Glomerular visceral epithelial cell (primary cell): ENCODE measurements at regions not wholly inside any gene's neighbourhood (a gene's known extent, or its start where the extent isn't known, plus 50 kb on each side); places are given as distances from the start of the nearest gene placed in this dataset.

Experiments used
- DNase-seq: peaks from one replicate; pipeline ENCODE4 v3.0.0-alpha.2; 2016; ENCODE audit errors: extremely low spot score

DNA sequence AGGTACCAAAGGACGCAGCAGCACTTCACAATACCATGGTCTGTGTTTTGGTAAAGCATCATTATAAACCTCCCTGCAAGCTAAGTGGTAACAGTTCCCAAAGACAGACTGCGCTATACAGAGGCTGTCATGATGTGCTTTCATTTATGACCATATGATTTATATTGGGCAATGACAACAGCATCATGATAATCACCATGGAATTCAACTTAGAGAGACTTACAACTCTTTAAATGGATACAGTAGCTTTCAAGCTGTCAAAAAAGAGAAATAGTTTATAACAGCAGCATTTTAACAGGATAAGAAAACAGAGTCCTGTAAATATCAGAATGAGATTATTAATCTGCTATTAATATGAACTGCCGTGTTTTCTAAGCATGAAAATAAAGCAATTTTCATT lies 341.7 kb downstream of the GPR37 start:
- no peak for DNase-seq

DNA sequence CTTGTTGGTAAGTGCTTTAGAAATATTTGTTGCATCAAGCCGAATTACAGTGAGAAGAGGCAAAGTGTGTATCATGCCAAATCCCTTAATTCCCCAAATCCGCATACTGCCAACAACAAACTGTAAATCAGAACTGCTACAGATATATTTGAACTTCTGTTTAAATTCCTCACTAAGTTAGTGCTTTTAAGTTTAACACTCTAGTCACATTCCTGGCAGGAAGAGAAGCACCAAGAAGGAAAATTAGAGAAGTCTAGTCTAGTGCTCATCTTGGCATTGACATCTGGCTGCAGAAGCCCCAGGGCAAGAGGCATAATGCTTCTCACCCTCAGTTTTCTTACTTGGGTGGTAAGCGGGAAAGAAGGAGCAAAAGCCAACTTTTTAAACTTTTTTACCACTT lies 343.5 kb downstream of the GPR37 start:
- DNase-seq: no peak

DNA sequence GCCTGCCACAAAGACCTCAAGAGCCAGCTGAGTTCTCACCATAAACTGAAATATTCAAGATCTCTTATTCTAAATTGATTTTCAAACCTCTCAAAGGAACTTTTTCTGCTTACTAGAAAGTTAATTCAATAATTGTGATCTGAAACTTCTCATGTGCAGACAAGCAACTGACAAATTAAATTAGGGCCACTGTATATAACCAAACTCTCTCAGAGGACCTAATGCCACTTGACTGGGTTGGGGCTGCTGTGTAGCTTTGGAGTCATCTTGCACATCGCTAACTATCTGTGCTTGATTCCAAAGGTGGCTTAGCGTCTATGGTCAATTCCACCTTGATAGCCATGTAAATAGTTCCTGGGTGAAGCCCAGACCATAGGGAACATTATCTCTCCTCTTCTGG lies 345.2 kb downstream of the GPR37 start:
- no peak for DNase-seq

DNA sequence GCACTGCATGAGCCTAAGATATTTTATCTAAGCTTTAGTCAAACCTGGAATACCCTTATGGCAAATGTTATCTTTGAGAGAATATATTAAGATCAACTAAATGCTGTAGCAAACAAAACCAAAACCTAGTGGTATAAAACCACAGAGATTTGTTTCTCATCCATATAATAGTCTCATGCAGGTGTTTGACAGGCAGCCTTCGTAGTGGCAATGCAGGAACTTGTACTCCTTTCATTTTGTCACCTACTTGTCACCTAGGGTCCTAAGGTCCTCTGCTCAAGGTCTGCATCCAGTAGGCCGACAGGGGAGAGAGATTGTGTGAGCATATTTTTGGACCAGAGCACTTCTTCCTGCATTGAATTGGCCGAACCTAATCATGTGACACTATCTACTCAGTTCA lies 352.6 kb downstream of the GPR37 start:
- DNase-seq: no peak

DNA sequence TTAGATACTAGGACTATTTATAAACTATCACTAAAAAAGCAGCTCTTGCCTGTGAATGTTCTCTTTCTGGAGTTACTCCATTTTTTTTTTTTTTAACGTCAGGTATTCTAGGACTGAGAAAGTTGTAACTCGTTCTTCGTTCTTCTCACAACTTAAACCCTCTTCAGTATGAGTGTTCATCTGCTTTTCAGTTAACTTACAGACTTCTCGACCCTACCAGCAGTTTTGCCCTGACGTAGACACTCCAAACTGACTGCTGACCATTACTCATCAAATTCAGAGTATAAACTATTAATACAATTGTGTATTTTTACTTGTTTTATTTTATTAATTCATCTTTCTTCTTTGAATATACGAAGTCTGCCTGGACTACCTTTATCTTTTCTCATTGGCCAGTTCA lies 353.1 kb downstream of the GPR37 start:
- no peak for DNase-seq

DNA sequence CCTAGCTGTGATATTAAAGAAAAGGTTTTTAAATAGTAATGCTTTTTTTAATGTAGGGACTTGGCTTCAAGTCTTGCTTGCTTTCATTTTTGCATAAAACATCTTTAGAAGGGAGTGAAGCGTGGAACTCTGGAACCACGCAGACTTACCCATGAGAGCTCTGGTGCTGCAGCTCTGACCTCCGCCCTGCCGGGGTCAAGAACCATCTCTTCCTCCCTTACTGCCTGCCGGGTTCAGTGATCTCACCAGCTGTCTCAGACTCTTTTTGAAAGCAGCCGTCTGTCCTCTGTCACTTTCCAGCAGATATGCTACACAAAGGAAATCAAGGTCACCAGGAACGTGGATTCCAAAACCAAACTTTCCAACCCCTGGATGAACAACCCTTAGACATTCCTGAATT lies 353.8 kb downstream of the GPR37 start:
- no peak for DNase-seq

DNA sequence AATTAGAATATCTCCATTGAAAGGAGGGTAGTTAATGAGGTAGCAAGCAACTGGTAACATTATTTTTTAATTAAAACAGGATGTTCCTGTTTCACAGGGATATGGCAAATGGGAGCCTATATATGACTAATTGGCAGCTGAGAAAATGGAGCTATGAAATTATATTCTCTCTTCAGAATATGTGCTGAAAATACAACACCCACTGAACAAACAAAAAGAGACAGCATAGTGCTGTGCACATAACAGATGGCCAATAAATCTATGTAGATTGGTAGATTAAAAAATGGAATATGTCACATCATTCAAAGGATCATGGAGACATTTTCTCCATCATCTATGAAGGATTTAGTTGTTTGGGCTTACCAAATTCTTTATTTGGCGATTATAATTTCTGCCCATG lies 362.0 kb downstream of the GPR37 start:
- no peak for DNase-seq

DNA sequence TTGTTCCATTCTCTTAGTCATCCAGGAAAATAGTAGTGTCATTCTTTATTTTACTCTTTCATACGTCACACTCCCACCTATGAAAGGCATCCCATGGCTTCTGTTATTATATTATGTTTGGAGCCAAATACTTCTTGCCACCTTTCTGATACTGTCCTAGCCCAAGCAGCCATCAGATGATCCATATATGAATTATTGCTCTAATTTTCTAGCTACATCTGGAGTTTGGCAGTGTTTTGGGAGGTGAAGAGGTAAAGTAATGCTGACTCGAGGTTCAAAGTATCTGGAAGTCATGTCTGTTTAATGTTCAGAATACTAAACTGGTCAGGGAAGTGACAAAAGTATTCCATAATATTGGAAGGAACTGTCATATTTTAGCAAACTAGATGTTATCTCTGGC lies 362.5 kb downstream of the GPR37 start:
- no peak for DNase-seq

DNA sequence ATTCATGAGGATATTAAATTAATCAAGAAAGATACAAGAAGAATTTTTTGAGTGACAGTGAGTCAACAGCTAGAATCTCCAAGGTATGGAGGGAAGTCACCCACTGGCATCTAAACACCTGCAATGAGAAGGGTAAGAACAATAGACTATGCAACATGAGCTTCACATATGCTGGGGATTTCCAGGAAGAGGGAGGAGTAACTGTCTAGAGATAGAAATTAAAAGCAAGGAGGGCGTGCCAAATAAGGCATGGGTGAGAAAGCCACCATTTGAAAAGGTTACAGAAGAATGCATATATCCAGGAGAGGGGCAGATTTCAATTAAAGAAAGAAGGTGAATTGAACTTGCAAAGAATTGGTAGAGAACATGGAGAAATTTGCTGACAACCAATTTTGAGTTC lies 365.7 kb downstream of the GPR37 start:
- DNase-seq: no peak

DNA sequence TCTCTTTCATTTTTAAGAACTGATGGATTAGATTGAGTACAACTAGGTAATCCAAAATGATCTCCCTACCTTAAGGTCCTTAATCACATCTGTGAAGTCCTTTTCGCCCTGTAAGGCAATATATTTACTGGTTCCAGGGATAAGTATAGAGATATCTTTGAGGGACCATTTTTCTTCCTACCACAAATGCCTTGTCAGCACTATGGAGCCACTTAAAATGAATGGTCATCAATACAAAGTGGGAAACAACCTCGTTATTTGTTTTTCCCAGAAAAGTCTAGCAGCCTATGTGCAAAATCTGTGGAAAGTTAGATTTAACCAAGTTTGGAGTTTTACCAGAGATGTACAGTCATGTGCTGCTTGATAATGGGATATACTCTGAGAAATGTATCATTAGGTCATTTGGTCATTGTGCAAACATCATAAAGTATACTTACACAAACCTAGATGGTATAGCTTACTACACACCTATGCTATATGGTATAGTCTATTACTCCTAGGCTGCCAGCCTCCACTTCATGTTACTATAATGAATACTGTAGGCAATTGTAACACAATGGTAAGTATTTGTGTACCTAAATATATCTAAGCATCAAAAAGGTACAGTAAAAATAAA lies 366.2 kb upstream of the TMEM229A start:
- DNase-seq: no peak

DNA sequence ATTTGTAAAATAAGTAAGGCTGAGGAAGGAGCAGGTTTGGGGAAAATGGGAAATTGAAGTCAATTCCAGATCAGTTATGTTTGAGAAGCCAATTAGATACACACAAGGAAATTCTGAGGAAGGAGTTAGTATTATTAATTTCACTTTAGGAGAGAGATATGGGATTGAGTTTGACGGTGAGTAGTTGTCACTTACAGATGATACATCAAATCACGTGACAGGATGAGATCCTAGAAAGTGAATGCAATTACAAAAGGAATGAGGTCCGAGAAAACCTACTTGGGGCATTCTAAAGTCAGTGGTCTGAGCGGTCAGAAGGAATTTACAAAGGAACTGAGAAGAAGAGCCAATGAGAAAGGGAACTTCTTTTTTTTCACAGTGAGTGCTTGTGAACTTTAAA lies 364.3 kb upstream of the TMEM229A start:
- DNase-seq: peak; percentile 2

DNA sequence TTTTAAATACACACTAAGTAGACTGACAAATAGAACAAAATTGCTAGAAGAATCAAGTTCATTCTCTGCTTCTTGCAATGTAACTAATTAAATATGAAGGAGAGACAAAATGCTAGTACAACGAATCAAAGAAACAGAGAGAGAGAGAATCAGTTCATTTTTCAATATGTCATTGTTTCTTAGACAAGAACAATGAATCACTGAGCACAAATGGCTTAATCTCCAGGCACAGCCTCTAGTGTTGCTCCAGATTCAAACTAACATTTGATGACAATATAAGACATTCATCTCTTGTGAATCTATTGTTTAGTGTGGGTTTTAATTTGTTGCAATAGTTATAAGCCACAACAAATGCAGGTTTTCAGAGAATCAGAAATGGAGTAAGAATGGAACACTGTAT lies 357.4 kb upstream of the TMEM229A start:
- no peak for DNase-seq

DNA sequence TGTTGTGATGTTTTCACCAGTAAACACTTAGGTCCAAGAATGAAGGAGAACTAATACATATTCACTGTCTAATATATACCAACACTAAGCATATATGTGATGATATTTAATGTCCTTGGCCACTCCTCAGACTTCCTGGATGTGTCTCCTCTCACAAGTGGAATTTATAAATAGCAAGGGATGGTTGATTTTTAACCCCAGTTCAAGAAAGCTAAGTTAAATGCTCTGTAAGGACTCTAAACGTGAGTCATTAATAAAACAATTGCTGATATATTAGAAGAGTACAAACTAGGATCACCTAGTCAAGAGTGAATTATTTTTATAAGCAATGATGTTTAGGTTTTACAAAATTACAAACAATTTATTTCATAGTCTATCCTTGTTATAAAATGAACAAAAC lies 355.9 kb upstream of the TMEM229A start:
- DNase-seq: peak; percentile 11

DNA sequence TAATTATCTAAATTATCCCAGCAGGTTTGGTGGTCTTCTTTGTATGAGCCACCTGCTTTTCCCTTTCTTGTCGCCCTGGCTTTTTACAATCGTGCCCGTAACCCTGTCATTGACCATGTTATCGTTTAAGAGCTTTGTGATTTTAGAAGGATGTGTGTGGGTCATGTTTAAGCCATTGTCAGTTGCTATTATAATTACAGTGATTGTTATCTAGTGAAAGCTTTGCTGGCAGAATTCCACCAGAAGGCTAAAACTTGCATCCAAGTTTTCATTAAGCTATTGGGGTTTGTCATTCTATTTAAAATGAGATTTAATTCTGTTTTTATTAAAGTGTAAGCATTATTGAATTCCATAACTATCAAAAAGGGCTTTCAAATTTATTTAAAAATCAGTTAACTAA lies 354.2 kb upstream of the TMEM229A start:
- DNase-seq: no peak

DNA sequence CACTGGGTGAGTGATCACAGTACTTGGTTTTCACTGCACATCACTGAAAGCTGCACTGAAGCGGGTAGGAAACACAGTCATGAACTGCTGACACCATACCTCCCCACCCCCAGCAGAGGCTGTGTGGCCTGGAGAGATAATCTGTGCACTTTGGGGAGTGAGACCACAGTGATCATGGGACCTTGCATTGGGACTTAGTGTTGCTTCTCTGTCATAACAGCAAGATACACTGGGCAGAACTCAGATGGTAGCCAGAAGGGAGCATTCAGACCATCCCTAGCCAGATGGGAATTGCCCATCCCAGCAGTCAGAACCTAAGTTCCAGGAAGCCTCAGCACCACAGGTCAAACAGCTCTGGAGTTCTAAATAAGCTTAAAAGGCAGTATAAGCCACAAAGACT lies 346.4 kb upstream of the TMEM229A start:
- no peak for DNase-seq

DNA sequence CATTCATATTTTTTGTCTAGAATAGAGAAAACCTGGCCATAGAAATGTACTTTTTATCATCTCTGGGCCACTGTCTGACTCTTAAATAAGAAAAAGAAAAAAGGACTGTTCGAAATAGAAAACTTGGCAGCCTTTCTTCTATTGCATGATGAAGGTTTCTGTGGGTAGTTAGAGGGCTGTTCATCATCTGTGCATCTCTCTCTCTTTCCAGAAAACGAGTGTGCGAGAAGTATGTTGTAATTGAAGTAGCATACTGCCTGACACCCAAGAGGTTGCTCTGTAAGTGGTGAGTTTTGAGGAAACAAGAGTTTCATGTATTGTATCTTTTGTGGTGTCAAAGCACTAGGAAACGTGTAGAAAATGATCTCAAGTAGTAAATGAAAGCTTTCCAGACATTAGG lies 343.2 kb upstream of the TMEM229A start:
- no peak for DNase-seq

DNA sequence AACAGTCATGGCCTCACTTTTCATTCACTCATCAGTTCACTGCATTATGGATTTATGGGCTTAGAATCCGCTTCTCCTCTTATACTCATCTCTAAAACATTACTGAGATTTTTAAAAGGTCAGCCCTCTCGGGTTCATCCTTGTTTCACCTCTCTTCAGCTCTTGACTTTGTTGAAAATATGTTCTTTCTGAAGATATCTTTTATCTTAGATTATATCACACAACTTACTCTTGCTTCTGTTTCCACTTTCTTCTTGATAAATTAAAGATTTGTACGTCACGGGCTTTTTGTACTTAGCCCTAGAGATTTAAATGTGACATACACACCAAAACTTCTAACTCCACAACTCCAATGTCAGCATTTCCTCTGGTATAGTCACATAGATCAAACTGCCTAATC lies 342.5 kb upstream of the TMEM229A start:
- DNase-seq: no peak

DNA sequence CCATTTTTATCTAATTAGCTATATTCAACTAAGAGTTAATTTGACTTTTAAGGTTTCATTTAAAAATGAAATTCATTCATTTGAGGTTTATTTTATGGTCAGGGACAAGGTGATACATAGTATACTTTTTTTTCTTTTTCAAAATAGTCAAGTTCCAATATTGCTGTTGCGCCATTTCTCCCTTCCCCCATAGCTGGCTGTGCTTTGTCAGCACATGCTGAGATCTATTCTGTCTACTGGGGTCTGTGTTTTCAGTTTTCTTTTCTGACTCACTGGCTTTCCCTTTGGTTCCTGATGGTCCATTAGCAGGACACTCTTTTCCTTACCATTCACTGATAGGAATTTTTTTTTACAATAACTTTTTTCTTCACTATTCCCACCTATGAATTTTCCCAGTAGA lies 336.4 kb upstream of the TMEM229A start:
- no peak for DNase-seq

DNA sequence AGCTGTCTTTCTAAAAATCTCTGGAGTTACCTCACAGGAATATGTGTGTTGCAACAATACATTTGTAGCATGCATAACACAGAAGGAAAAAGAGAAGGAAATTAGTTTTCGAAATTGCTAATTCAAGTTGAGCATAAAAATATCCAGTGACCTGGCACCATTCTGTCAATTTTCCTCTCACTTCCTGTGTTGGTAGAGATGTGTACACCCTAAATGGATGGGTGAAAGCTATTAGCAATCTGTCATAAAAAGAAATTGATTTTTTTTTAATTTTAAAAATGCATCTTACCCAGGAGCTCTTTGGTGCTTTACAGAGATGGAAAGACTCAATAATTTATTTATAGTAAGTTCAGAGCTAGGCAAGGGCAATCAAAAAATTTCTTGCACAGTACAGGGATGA lies 333.3 kb upstream of the TMEM229A start:
- no peak for DNase-seq

DNA sequence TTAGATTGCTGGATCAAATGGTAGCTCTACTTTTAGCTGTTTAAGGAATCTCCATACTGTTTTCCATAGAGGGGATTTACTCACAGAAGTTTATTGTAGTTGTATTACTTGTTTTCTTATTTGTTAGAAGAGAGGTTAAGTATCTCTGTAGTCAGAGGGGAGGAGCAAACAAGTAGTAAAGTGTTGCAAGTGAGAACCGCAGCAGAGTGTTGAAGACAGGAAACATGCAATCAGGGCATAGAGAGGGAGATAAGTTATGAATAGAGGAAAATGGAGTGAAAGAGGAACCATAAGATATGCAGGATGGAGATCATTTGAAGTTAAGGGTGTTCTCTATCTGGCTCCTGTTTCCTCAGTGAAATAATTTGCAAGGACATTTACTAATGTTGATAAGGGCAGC lies 331.4 kb upstream of the TMEM229A start:
- DNase-seq: no peak

DNA sequence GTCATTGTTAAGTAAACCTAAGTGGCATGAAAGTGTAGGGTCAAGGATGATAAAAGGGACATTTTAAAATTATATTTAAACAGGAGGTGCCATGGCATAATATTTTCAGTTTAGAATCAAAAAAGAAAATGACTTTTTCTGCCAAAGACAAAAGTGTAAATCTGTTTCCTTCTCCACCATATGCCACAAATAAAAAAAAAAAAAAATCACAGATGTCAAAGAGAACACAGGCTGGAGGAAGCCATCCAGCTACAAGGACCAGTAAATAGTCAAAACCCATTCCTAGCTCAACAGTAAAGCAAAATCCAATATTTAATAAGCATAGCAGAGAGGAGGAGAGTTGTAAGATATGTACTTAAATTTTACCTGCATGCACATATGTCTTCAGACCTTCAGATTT lies 321.3 kb upstream of the TMEM229A start:
- DNase-seq: no peak

DNA sequence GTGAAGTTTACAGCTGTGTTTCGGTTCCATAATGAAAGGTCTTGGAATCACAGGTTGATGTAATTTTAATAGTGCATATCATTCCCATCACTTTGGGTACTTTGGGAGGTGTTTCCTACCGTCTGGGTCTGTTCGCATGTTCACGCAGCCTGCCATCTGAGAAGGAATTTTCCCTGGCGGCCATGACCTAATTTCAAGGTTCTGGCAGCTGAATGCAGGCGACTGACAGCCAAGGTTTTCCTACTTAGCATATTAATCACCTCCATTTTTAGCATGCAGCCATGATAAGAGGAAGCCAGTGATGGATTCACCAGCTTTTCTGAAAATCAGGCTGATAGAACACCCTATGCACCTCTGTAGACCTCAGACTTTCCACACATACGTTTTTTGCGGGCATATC lies 319.1 kb upstream of the TMEM229A start:
- no peak for DNase-seq

DNA sequence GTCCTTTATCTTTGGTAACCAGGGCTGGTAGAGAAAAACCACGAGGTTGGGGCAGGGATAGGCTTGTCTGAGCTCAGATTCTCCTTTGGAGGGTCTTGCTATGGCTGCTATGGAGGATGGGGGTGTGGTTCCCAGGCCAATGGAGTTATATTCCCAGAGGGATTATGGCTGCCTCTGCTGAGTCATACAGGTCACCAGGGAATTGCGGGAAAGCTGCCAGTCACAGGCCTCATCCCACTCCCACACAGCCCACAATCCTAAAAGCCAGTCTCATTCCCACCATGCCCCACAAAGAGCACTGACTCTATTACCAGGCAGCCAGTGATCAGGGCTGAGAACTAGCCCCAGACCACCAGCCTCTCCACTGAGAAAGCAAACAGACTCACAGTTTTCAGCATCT lies 316.6 kb upstream of the TMEM229A start:
- no peak for DNase-seq

DNA sequence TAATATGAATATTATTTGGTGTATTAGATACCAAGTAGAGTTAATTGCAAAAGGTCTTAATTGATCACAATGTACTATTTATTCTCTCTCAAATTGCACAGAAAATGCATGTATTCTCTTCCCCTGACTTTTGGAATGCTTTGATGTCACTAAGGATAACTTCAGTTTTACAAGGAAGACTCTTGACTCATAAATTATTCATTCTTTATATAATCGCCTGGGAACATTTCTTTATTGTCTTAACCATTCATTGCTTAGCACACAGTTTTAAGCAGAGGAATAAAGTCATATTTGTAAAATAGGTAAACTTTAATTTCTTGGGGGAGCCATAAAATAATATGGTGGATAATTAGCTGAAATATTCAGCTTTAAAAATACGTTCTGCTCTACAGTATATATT lies 306.0 kb upstream of the TMEM229A start:
- no peak for DNase-seq
